H1 (cell line): ENCODE measurements at regions not wholly inside any gene's neighbourhood (a gene's known extent, or its start where the extent isn't known, plus 50 kb on each side); places are given as distances from the start of the nearest gene placed in this dataset.

Experiments used
- CTCF ChIA-PET: fragments of 300-600 bp; sonication (Branson Sonifier 250); formaldehyde crosslinking; loops from one replicate; lab custom pipeline; 2021; ENCODE audit not compliant: partially characterized antibody; lab: Charles Lee
- POLR2A ChIA-PET: fragments of 300-600 bp; sonication (Branson Sonifier 250); formaldehyde crosslinking; loops from one replicate; lab custom pipeline; 2021; ENCODE audit warnings: inconsistent platforms; ENCODE audit not compliant: partially characterized antibody; lab: Charles Lee
- DNase-seq, 2 experiments: peaks; one replicate each; pipeline versions ENCODE4 v3.0.0 to v3.0.0-alpha.2; 2010 to 2022; ENCODE audit warnings: low spot score in 2 of 2, low read depth in 1 of 2, mixed read lengths in 1 of 2
- FAIRE-seq: peaks from 2 replicates; lab custom pipeline; 2011; peaks lifted over from hg19 to GRCh38; lab: Jason Lieb, UNC
- H2AFZ ChIP-seq: 2 replicates; pipeline ENCODE4 v1.8.1; 2012; ENCODE audit warnings: low read length, inconsistent platforms
- H2AK5ac ChIP-seq: 2 replicates; pipeline ENCODE4 v1.6.1; 2013; ENCODE audit warnings: low read depth, low read length
- H2BK120ac ChIP-seq: replicated peaks from 2 replicates; pipeline ENCODE3; 2013; ENCODE audit warnings: low read depth, low read length, inconsistent platforms
- H2BK12ac ChIP-seq: 2 replicates; pipeline ENCODE4 v1.6.1; 2013; ENCODE audit warnings: low read depth, low read length
- H2BK15ac ChIP-seq: 2 replicates; pipeline ENCODE4 v1.6.1; 2013; ENCODE audit warnings: low read length
- H2BK20ac ChIP-seq: 2 replicates; pipeline ENCODE4 v1.6.1; 2013; ENCODE audit warnings: low read length
- H2BK5ac ChIP-seq: 2 replicates; pipeline ENCODE4 v1.6.1; 2013; ENCODE audit warnings: low read depth, low read length
- H3K14ac ChIP-seq: 2 replicates; pipeline ENCODE4 v1.6.1; 2013; ENCODE audit warnings: inconsistent platforms; ENCODE audit not compliant: insufficient read length
- H3K18ac ChIP-seq: 2 replicates; pipeline ENCODE4 v1.6.1; 2013; ENCODE audit warnings: low read length; ENCODE audit errors: extremely low read depth
- H3K23ac ChIP-seq: 2 replicates; pipeline ENCODE4 v1.6.1; 2013; ENCODE audit warnings: inconsistent platforms; ENCODE audit not compliant: insufficient read length
- H3K23me2 ChIP-seq: 2 replicates; pipeline ENCODE4 v1.6.1; 2013; ENCODE audit warnings: low read depth, low read length
- H3K27ac ChIP-seq: 2 replicates; pipeline ENCODE4 v1.6.1; 2011; ENCODE audit warnings: low read depth, low read length, inconsistent platforms
- H3K27me3 ChIP-seq, 4 experiments: replicated peaks in 1 of 4; 1 replicate in 1 of 4; 2 replicates in 3 of 4; pipeline versions ENCODE4 v1.6.1 to v1.8.1; 2011 to 2013; ENCODE audit warnings: low read length in 3 of 4, mild to moderate bottlenecking in 3 of 4, inconsistent platforms in 2 of 4, mixed read lengths in 2 of 4, moderate library complexity in 1 of 4; ENCODE audit not compliant: control insufficient read depth in 3 of 4, insufficient read depth in 3 of 4; ENCODE audit errors: extremely low read depth in 1 of 4
- H3K36me3 ChIP-seq, 4 experiments: 2 replicates each; pipeline versions ENCODE4 v1.6.1 to v1.8.1; 2011 to 2013; ENCODE audit warnings: mild to moderate bottlenecking in 4 of 4, low read length in 3 of 4, moderate library complexity in 2 of 4, control low read depth in 1 of 4, inconsistent platforms in 1 of 4; ENCODE audit not compliant: insufficient read depth in 4 of 4, control insufficient read depth in 2 of 4
- H3K4ac ChIP-seq: replicated peaks from 2 replicates; pipeline ENCODE3; 2013; ENCODE audit warnings: low read length, low read depth, mixed read lengths, inconsistent platforms; ENCODE audit not compliant: insufficient read length
- H3K4me1 ChIP-seq, 4 experiments: replicated peaks in 1 of 4; 1 replicate in 1 of 4; 2 replicates in 3 of 4; pipeline versions ENCODE4 v1.6.1 to v1.8.1; 2011 to 2013; ENCODE audit warnings: low read length in 3 of 4, inconsistent platforms in 2 of 4, mixed read lengths in 1 of 4; ENCODE audit not compliant: insufficient read depth in 4 of 4, control insufficient read depth in 3 of 4
- H3K4me2 ChIP-seq, 2 experiments: 2 replicates each; pipeline versions ENCODE4 v1.6.1 to v1.8.1; 2011 to 2013; ENCODE audit warnings: low read depth in 2 of 2, low read length in 2 of 2, control low read depth in 1 of 2, inconsistent platforms in 1 of 2, mild to moderate bottlenecking in 1 of 2; ENCODE audit not compliant: insufficient read depth in 1 of 2
- H3K4me3 ChIP-seq, 4 experiments: fragments of 200-600, 300-600 bp in 1 of 4; sonication (generic), shearing (Covaris generic), sonication (Bioruptor Twin) in 1 of 4; 2 replicates each; pipeline versions ENCODE4 v1.5.1 to v1.8.1; 2011 to 2016; ENCODE audit warnings: low read length in 4 of 4, low read depth in 3 of 4, control low read depth in 2 of 4, inconsistent platforms in 2 of 4, mild to moderate bottlenecking in 2 of 4, mixed read lengths in 1 of 4, moderate library complexity in 1 of 4; ENCODE audit not compliant: insufficient read depth in 2 of 4; ENCODE audit errors: extremely low read depth in 1 of 4
- H3K56ac ChIP-seq: replicated peaks from 2 replicates; pipeline ENCODE3; 2013; ENCODE audit warnings: low read depth, mild to moderate bottlenecking, mixed read lengths, low read length, inconsistent platforms; ENCODE audit not compliant: insufficient read length
- H3K79me1 ChIP-seq: 2 replicates; pipeline ENCODE4 v1.6.1; 2013; ENCODE audit warnings: low read depth, low read length, control low read depth
- H3K79me2 ChIP-seq, 2 experiments: 2 replicates each; pipeline versions ENCODE4 v1.6.1 to v1.8.1; 2012 to 2013; ENCODE audit warnings: low read length in 2 of 2, mild to moderate bottlenecking in 2 of 2, inconsistent platforms in 1 of 2; ENCODE audit not compliant: insufficient read depth in 2 of 2, control insufficient read depth in 1 of 2
- H3K9ac ChIP-seq, 4 experiments: replicated peaks in 1 of 4; 1 replicate in 1 of 4; 2 replicates in 3 of 4; pipeline versions ENCODE4 v1.6.1 to v1.8.1; 2011 to 2013; ENCODE audit warnings: low read depth in 3 of 4, low read length in 3 of 4, control low read depth in 2 of 4, mild to moderate bottlenecking in 2 of 4, moderate library complexity in 2 of 4, inconsistent platforms in 1 of 4; ENCODE audit errors: extremely low read depth in 1 of 4
- H3K9me3 ChIP-seq, 2 experiments: 2 replicates each; pipeline versions ENCODE4 v1.6.1 to v1.8.1; 2012 to 2013; ENCODE audit warnings: mild to moderate bottlenecking in 2 of 2, moderate library complexity in 2 of 2, control low read depth in 1 of 2, inconsistent platforms in 1 of 2, low read depth in 1 of 2, low read length in 1 of 2, mixed read lengths in 1 of 2; ENCODE audit not compliant: insufficient read depth in 2 of 2
- H4K20me1 ChIP-seq, 2 experiments: replicated peaks in 1 of 2; 2 replicates each; pipeline versions ENCODE3 to v1.8.1; 2011 to 2013; ENCODE audit warnings: inconsistent platforms in 2 of 2, low read length in 2 of 2, mild to moderate bottlenecking in 1 of 2; ENCODE audit not compliant: insufficient read depth in 2 of 2, control insufficient read depth in 1 of 2
- H4K5ac ChIP-seq: 2 replicates; pipeline ENCODE4 v1.6.1; 2013; ENCODE audit warnings: low read length, low read depth, mixed read lengths, inconsistent platforms; ENCODE audit not compliant: insufficient read length
- H4K8ac ChIP-seq: 2 replicates; pipeline ENCODE4 v1.8.0; 2013; ENCODE audit warnings: mild to moderate bottlenecking, moderate library complexity, low read length, inconsistent platforms; ENCODE audit not compliant: insufficient read depth; ENCODE audit errors: extremely low read depth
- H4K91ac ChIP-seq: replicated peaks from 2 replicates; pipeline ENCODE3; 2013; ENCODE audit warnings: low read length, mixed read lengths, inconsistent platforms; ENCODE audit not compliant: insufficient read length
- ATF3 ChIP-seq: IDR thresholded peaks from 2 replicates; pipeline ENCODE4 v1.6.1; 2011; ENCODE audit warnings: low read depth, mild to moderate bottlenecking, low read length; ENCODE audit not compliant: insufficient read depth
- CBX5 ChIP-seq: fragments of 300-800, 300-1000 bp; sonication (generic); IDR thresholded peaks from 2 replicates; pipeline ENCODE4 v1.7.1; 2016; ENCODE audit warnings: antibody characterized with exemption, low read length, low read depth
- CHD2 ChIP-seq: IDR thresholded peaks from 2 replicates; pipeline ENCODE4 v1.6.1; 2012; ENCODE audit warnings: low read length, improper control_type of control experiment
- FOSL1 ChIP-seq: IDR thresholded peaks from 2 replicates; pipeline ENCODE4 v1.6.1; 2011; ENCODE audit warnings: mild to moderate bottlenecking, low read depth, low read length, moderate library complexity; ENCODE audit not compliant: insufficient read depth
- KDM4A ChIP-seq: IDR thresholded peaks from one replicate; pipeline ENCODE4 v1.7.1; 2012; ENCODE audit warnings: low read depth, mild to moderate bottlenecking, moderate library complexity, low read length, inconsistent platforms; ENCODE audit not compliant: severe bottlenecking
- NRF1 ChIP-seq: IDR thresholded peaks from 2 replicates; pipeline ENCODE4 v1.6.1; 2011; ENCODE audit warnings: mild to moderate bottlenecking, low read depth, low read length, improper control_type of control experiment
- POLR2AphosphoS5 ChIP-seq: IDR thresholded peaks from 2 replicates; pipeline ENCODE4 v1.6.1; 2011; ENCODE audit warnings: low read depth, low read length
- POU5F1 ChIP-seq: IDR thresholded peaks from 2 replicates; pipeline ENCODE4 v1.6.1; 2011; ENCODE audit warnings: low read depth, mild to moderate bottlenecking, low read length, moderate library complexity
- RXRA ChIP-seq: IDR thresholded peaks from 2 replicates; pipeline ENCODE4 v1.6.1; 2011; ENCODE audit warnings: low read depth, mild to moderate bottlenecking, low read length, moderate library complexity; ENCODE audit not compliant: insufficient read depth
- SAP30 ChIP-seq: fragments of 300-600 bp; sonication (generic); IDR thresholded peaks from 2 replicates; pipeline ENCODE4 v1.7.1; 2012; ENCODE audit warnings: low read length, moderate library complexity, mild to moderate bottlenecking, inconsistent platforms; ENCODE audit not compliant: insufficient read depth, insufficient replicate concordance
- SUZ12 ChIP-seq: fragments of 200-600 bp; sonication (generic); IDR thresholded peaks from 2 replicates; pipeline ENCODE4 v1.6.1; 2012; ENCODE audit warnings: mild to moderate bottlenecking, inconsistent platforms, low read length, moderate library complexity, mixed read lengths
- TBP ChIP-seq: IDR thresholded peaks from 2 replicates; pipeline ENCODE4 v1.6.1; 2011; ENCODE audit warnings: low read depth, low read length, improper control_type of control experiment
- TEAD4 ChIP-seq: IDR thresholded peaks from 2 replicates; pipeline ENCODE4 v1.6.1; 2012; ENCODE audit warnings: low read depth, low read length, inconsistent platforms, mixed read lengths
- WGBS, 2 experiments: shearing (Covaris generic) in 1 of 2; methylation state at CpG; one replicate each; pipeline versions ENCODE4 v1.1.6 to v1.1.7; 2013 to 2015; ENCODE audit warnings: low lambda C conversion rate in 2 of 2, mixed read lengths in 2 of 2, inconsistent platforms in 1 of 2, low coverage in 1 of 2, missing lambda C conversion rate in 1 of 2; ENCODE audit not compliant: insufficient replicate concordance in 2 of 2, insufficient coverage in 1 of 2, insufficient read length in 1 of 2; ENCODE audit errors: extremely low coverage in 1 of 2, missing lambda C conversion rate in 1 of 2; 5-methylcytosine and 5-hydroxymethylcytosine counted together
- TF ChIP-seq, protein P1 (sequence below): IDR thresholded peaks from 2 replicates; pipeline ENCODE4 v1.6.1; 2011; ENCODE audit warnings: low read length, improper control_type of control experiment

DNA sequence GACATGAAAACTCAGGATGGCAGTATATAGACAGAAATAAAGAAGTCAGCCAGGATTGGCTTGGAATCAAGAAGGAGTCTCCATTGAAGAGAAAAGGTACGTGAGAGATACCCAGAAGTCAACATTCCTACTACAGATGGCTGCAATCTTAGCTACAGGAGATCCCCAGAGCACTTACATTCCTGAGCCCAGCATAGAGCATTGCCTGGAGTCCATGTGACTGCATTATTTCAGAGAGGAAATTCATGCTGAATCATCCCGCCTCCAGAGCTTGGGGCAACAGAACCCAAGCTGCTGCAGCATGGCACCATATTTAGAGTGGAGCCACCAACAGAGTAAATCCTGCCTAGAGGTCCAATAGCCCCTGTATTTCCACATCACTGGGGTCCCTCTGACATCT is 125.0 kb upstream of the GRIK2 start:
- ChIA-PET CTCF (interaction anchor here (0.7 kb wide), 1 partner anchor 523 kb away, joined by 3 read pairs; no protein-coding TSS in a partner anchor), POLR2A (no interaction called here)
- Histone ChIP-seq H3K4me2 (no peak overlapping the region), H2BK120ac (no peak overlapping the region), H3K4ac (no peak overlapping the region), H2AFZ (0 out of 2 replicates have a peak overlapping the region, but pooled peaks have one; percentile 25), H2BK5ac (no peak overlapping the region), H3K23ac (no peak overlapping the region), H3K23me2 (no peaks in the 10 kb centered on the region), H3K18ac (no peak overlapping the region), H3K79me2 (no peaks in the 10 kb centered on the region), H3K4me3 (no peak overlapping the region), H3K56ac (no peak overlapping the region), H2BK15ac (no peak overlapping the region), H3K4me1 (no peaks in the 10 kb centered on the region), H2BK20ac (no peak overlapping the region), H4K5ac (no peak overlapping the region), H3K9me3 (no peaks in the 10 kb centered on the region), H3K9ac (no peak overlapping the region), H3K36me3 (no peaks in the 10 kb centered on the region), H3K14ac (no peak overlapping the region), H4K91ac (no peak overlapping the region), H3K79me1 (no peaks in the 10 kb centered on the region), H2BK12ac (no peak overlapping the region), H3K27me3 (no peaks in the 10 kb centered on the region), H3K27ac (no peak overlapping the region), H2AK5ac (no peak overlapping the region), H4K8ac (no peak overlapping the region), H4K20me1 (no peaks in the 10 kb centered on the region)
- 97% methylated on average over 2 of the region's 2 CpGs; no CpG with 5 or more reads in 1 of the 2 experiments for WGBS, 2 experiments
- DNase-seq, result no peak
- no peak for FAIRE-seq
- TF ChIP-seq RXRA (no peak), CHD2 (no peak), TEAD4 (no peak), SAP30 (no peak), ATF3 (no peak), TBP (no peak), POLR2AphosphoS5 (no peak), POU5F1 (no peak), CBX5 (no peak), NRF1 (no peak), KDM4A (no peak), FOSL1 (no peak), SUZ12 (no peak)
- TF ChIP-seq, protein P1, sequence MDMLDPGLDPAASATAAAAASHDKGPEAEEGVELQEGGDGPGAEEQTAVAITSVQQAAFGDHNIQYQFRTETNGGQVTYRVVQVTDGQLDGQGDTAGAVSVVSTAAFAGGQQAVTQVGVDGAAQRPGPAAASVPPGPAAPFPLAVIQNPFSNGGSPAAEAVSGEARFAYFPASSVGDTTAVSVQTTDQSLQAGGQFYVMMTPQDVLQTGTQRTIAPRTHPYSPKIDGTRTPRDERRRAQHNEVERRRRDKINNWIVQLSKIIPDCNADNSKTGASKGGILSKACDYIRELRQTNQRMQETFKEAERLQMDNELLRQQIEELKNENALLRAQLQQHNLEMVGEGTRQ, result no peak
